Inferior parietal cortex (tissue), 1 donor: ENCODE measurements at regions not wholly inside any gene's neighbourhood (a gene's known extent, or its start where the extent isn't known, plus 50 kb on each side); places are given as distances from the start of the nearest gene placed in this dataset.
"Not testable (repeated sequence)": the region's sequence is repeated elsewhere in the genome, so short reads cannot be mapped to it uniquely, and the experiment has no call there.

Source experiments
- DNase-seq: peaks from one replicate; pipeline ENCODE4 v3.0.0-alpha.2; 2016; ENCODE audit errors: extremely low spot score

DNA sequence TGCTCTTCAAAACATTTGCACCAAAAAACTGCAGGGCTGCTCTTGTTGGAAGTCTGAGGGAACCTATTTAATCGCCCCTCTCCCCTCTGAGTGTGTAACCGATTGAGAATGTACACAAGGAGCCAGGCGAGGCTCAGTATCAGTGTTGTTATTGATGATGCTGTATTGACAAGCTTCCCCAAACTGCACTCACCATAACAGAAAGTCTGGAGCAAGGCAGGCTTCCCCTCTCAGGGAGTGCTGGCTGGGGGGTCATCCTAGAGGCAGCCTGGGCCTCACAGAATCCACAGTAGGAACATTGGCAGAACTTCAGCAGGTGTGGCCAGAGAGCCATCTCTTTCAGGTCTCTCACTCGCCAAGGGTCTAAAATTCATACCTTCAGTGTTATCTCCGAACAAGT, 58.1 kb upstream of the TUNAR start:
- DNase-seq, result no peak

GRCh38 chr14:95817271-95817670, 59.4 kb upstream of the TUNAR start:
- DNase-seq, result no peak

- DNase-seq, result no peak
Measured at GRCh38 chr14:95816539-95816938, 60.1 kb upstream of the TUNAR start.

- no peak for DNase-seq
Measured at GRCh38 chr14:95815226-95815690, 61.4 kb upstream of the TUNAR start.

GRCh38 chr14:95814363-95815225, 62.0 kb upstream of the TUNAR start:
- no peak for DNase-seq

GRCh38 chr14:95811813-95812212, 64.8 kb upstream of the TUNAR start:
- no peak for DNase-seq

GRCh38 chr14:95808371-95808770, 68.3 kb upstream of the TUNAR start:
- no peak for DNase-seq

- DNase-seq, result no peak
Measured at GRCh38 chr14:95796788-95797187, 79.8 kb upstream of the TUNAR start.

GRCh38 chr14:95787941-95788340, 74.0 kb upstream of the TCL1A start:
- no peak for DNase-seq

GRCh38 chr14:95786566-95786965, 72.6 kb upstream of the TCL1A start:
- DNase-seq, result no peak

GRCh38 chr14:95784137-95784536, 70.2 kb upstream of the TCL1A start:
- DNase-seq, result no peak

GRCh38 chr14:95776798-95777534, 63.0 kb upstream of the TCL1A start:
- no peak for DNase-seq

DNA sequence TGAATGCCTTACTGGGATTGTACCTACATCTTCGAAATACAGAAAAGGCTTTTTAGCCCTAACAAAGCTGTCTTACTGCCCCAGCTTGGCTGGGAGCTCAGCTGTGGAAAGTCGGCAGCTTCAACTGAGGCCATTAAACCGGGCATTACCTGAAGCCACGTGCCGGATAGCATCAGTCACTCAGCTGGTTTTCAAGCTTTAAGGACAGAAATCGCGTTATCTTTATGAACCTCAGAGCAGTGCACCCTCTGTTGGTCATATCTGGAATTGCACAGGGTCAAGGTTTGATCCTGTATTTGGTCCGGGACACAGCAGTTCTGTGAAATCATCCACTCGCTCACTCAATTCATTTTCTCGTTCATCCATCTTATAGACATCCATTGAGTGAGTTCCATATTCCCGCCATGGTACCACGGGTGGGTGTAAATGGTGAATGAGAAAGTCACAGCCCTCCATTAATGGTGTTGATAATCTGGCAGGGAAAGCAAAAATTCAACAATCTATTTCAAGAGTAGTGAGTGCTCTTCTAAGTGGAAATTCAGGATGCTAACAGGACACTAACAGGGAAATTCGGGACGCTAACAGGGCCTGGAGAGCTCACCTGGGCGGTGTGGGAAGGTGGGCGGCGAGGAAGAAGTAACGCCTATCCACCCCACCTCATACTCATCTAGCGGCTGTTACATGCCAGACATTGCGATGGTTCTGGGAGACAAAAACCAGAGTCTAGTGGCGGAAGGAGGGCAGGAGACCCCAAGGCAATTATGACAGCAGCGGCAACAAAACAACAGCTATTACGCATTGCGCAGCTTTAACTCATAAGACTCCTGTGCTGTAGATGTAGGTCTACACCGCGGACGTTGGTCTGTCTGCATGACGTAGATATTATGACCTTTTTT, 60.6 kb upstream of the TCL1A start:
- DNase-seq, result peak; percentile 69

DNA sequence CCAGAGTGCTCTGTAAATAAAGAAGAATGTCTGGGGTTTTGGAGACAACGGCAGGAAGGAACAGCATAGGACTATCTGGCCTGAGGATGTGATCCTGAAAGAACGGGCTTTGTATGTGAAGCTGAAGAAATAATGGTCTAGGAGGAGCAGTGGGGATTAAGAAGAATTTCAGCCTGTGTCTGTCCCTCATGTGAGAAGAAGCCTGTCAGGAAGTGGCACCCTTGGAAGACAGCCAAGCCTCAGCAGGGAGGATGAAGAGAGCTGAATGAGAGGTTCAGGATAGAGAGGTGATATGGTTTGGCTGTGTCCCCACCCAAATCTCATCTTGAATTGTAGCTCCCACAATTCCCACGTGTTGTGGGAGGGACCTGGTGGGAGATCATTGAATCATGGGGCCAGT, 56.9 kb upstream of the TCL1A start:
- no peak for DNase-seq

GRCh38 chr14:95769976-95770375, 56.1 kb upstream of the TCL1A start:
- DNase-seq, result no peak

DNA sequence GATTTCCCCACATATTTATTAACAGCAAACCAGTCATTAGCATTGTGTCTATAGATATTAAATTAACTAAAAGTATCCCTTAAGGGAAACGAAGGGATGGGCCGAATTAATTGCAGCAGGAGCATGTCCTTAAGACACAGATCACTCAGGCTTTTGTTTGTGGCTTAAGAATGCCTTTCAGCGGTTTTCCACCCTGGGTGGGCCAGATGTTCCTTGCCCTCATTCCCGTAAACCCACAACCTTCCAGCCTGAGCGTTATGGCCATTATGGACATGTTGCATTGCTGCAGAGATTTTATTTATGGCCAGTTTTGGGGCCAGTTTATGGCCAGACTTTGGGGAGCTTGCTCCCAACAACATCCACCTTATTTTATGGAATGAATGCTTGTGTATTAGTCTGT, 55.5 kb upstream of the TCL1A start:
- not testable (repeated sequence) for DNase-seq

GRCh38 chr14:95765051-95765450, 51.1 kb upstream of the TCL1A start:
- no peak for DNase-seq

GRCh38 chr14:95763875-95764274, 50.0 kb upstream of the TCL1A start:
- DNase-seq, result no peak
